GM18505 (cell line): ENCODE measurements at regions not wholly inside any gene's neighbourhood (a gene's known extent, or its start where the extent isn't known, plus 50 kb on each side); places are given as distances from the start of the nearest gene placed in this dataset.

Experiments
- ATAC-seq: cut with Tn5 transposase; IDR thresholded peaks from one replicate; pipeline ENCODE4 v1.9.1; 2021; ENCODE audit not compliant: unreplicated experiment
- POLR2A ChIP-seq: IDR thresholded peaks from 4 replicates; pipeline ENCODE4 v1.6.1; 2011; ENCODE audit warnings: borderline replicate concordance; ENCODE audit not compliant: insufficient read depth, insufficient read length; ENCODE audit errors: extremely low read depth

DNA sequence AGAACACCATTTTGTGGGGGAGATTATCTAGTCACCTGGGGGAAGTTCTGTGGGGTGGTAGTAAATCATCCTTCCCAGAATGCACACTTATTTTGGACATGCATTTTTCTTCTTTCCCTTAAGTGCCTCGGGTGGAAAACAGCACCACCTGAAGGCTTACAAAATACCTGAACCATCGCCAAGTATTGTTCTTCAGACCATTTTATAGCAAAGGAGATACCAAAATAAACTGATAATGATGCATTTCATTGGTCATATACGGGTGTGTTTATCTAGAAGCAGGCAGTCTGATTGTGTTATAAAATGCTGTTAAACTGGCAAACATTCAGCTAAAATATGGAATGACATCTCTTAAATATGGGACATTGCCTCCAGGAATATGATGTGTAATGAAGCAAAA, 1034.7 kb downstream of the SLITRK1 start:
- no peak for ATAC-seq
- no peak for TF ChIP-seq POLR2A

DNA sequence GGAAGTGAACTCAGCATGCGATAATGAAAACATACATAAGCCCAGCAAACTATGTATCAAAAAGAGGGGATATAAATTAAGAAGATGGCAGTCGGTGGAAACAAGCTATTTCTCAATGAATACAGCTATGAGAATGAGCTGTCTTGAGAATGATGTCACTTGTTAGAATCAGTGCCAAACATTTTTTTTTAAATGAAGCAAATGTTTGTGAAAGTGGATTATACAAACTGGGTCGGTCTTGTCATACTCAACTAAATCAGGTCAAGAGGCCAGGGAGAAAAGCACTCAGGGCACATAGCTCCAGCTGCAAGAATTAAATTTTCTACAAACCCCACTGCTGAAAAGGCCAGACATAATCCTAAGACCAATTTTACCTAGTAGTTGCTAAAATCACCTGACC, 1048.4 kb downstream of the SLITRK1 start:
- ATAC-seq = no peak
- TF ChIP-seq POLR2A = no peak

GRCh38 chr13:82829040-82829439, 1053.2 kb downstream of the SLITRK1 start:
- TF ChIP-seq POLR2A = no peak
- ATAC-seq = no peak

GRCh38 chr13:82827724-82828123, 1054.5 kb downstream of the SLITRK1 start:
- no peak for ATAC-seq
- no peak for TF ChIP-seq POLR2A

- no peak for ATAC-seq
- no peak for TF ChIP-seq POLR2A
Measured at GRCh38 chr13:82822935-82823334, 1059.3 kb downstream of the SLITRK1 start.

DNA sequence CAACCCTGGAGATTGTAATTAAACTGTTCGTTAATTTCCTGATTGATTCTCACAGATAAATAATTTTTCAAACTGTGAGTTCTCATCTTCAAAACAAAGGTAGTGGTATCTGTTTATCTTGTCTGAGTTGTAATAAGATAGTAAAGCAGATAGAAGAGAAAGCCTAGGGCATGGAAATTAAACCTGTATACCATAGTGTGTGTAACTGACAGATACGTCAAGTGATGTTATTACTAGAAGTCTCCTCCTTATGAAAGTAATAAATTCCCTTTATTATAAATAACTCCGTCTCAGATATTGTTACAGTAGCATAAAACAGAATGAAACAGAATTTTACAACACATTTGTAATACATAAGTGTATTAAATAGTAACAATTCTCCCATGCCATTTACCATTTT, 1065.1 kb downstream of the SLITRK1 start:
- no peak for ATAC-seq
- TF ChIP-seq POLR2A = no peak

- TF ChIP-seq POLR2A = no peak
- no peak for ATAC-seq
Measured at GRCh38 chr13:82815791-82816190, 1066.5 kb downstream of the SLITRK1 start.

DNA sequence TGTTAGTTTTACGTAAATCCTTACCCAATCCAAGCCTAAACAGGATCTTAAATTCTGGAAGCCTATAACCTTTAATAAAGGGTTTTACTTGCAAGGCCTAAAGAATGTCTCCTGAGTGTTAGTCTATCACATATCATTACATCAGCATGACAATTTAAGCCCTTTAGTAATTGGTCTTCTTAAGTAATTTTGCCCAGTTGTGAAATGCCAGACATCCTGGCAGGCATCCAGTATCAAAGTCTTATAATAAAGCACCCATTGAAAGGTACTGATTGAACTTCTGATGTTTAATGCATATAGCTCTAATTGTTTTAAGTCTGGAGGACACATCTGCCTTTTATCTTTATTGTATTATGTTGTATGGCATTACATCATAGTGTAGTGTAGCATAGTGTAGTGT, 1078.9 kb downstream of the SLITRK1 start:
- no peak for ATAC-seq
- no peak for TF ChIP-seq POLR2A

DNA sequence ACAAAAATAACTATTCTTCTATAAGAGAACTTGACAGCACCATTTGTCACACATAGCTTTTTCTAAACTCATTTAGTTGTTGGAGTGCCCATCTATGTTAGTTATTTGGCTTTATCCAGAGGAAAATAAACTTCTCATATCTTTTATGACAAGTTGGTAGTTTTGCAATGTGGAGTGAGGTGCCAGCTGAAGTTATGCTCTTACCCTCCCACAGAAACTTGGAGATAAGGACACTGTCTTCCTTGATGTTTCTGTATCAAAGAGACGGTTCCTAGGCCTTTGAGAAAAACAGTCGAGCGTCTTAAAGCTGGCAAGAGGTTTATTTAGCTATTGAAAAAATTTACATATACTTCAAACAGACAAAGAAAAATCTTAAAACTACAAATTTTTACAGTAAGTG, 1079.7 kb downstream of the SLITRK1 start:
- no peak for TF ChIP-seq POLR2A
- ATAC-seq = no peak

GRCh38 chr13:82800391-82800790, 1081.9 kb downstream of the SLITRK1 start:
- TF ChIP-seq POLR2A = no peak
- no peak for ATAC-seq

DNA sequence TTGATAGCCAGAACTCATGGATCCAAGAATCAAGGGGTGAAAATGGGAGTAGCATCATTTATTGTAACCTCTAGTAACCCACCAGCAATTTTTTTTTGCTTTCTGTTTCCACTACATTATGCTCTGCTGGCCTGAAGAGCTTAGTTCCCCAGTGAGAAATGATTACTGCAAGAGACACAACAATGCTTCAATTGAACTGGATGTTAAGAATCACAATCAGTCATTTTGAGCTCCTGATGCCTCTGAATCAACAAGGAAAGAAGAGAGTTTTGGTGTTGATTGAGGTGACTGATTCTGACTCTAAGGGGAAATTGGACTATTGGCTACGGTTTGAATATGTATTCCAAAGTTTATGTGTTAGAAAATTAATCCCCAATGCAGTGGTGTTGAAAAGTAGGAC, 1084.4 kb downstream of the SLITRK1 start:
- no peak for ATAC-seq
- TF ChIP-seq POLR2A = no peak

GRCh38 chr13:82791035-82791434, 1091.2 kb downstream of the SLITRK1 start:
- TF ChIP-seq POLR2A = no peak
- ATAC-seq = no peak

DNA sequence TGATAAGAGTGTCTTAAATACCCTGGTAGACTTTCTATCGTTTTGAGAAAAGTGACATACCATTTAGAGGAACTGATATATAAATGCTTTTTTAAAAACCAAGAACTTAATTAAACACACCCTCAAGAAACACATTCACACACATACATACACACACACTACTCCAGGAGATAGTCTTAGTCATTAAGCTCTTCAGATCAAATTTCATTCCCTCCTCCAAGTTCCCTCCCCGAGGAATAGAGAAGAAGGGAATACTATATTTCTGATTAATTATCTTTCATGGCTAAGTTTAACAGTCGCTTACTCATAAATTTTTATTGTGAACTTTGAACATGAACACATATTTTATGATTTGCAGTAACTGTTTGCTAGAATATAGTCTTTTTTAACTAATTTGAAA, 1109.5 kb downstream of the SLITRK1 start:
- no peak for TF ChIP-seq POLR2A
- no peak for ATAC-seq

DNA sequence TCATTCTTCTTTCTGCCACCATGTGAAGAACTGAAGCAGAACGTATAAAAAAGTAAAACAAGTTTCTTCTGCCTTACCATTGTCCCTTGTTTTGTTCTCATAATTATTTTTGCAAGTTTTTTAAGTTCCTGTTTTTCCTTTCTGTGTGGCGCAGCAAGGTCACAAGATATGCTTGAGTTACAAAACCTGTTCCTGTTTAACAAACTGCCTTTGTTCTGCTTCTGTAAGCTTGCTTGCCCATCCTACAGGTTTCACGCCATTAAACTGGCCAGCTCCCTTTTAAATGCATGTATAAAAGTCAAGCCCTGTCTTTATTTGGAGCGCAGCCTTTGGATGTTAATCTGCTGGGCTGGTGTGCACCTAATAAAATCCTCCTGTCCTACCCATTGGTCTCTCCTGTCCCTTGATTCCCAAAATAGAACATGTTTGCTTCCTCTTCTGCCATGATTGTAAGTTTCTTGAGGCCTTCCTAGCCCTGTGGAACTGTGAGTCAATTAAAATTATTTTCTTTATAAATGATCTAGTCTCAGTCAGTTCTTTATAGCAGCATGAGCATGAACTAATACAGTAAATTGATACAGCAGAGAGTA, 1115.4 kb downstream of the SLITRK1 start:
- TF ChIP-seq POLR2A = no peak
- no peak for ATAC-seq

DNA sequence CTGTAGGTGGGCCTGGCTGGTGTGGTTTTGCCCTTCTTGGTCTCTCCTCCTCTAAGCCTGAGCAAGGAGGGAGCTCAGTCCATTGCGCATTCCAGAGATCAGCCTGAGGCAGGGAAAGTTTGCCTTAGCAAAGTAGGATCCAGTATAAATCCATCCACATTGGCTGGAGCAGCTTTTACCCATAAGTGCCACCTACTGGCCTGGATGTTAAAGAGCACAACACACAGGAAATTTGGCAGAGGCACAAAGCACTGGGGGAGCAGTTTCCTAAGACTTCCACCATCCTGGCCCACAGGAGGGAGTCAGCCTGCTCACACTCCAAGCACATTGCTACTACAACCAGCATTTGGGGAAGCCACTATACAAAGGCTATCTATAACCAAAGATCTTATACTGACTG, 1124.2 kb downstream of the SLITRK1 start:
- ATAC-seq = no peak
- TF ChIP-seq POLR2A = no peak

- no peak for TF ChIP-seq POLR2A
- ATAC-seq = no peak
Measured at GRCh38 chr13:82751206-82751605, 1131.1 kb downstream of the SLITRK1 start.

- no peak for TF ChIP-seq POLR2A
- ATAC-seq = no peak
Measured at GRCh38 chr13:82749551-82749950, 1132.7 kb downstream of the SLITRK1 start.
